HEK293T (cell line): ENCODE measurements at regions not wholly inside any gene's neighbourhood (a gene's known extent, or its start where the extent isn't known, plus 50 kb on each side); places are given as distances from the start of the nearest gene placed in this dataset.
"Not testable (repeated sequence)": the region's sequence is repeated elsewhere in the genome, so short reads cannot be mapped to it uniquely, and the experiment has no call there.

Source experiments
- CTCF ChIA-PET: fragments of 350-600 bp; formaldehyde crosslinking; extraction: SDS; loops from one replicate; lab custom pipeline; 2021; ENCODE audit warnings: antibody characterized with exemption, inconsistent platforms; lab: Yijun Ruan, JAX
- POLR2A ChIA-PET: fragments of 350-600 bp; formaldehyde crosslinking; extraction: SDS; loops from one replicate; lab custom pipeline; 2020; ENCODE audit warnings: antibody characterized with exemption, inconsistent platforms; lab: Yijun Ruan, JAX
- DNase-seq: peaks from one replicate; pipeline ENCODE4 v3.0.0; 2012; ENCODE audit warnings: mixed read lengths; ENCODE audit errors: extremely low spot score
- ARNT ChIP-seq: fragments of 450-650 bp; IDR thresholded peaks from 2 replicates; pipeline ENCODE4 v1.6.1; 2017; ENCODE audit warnings: mild to moderate bottlenecking
- BHLHE40 ChIP-seq: fragments of 450-650 bp; IDR thresholded peaks from 2 replicates; pipeline ENCODE4 v1.6.1; 2016; ENCODE audit warnings: mild to moderate bottlenecking, moderate library complexity, borderline replicate concordance
- CTBP1 ChIP-seq: fragments of 450-650 bp; IDR thresholded peaks from 2 replicates; pipeline ENCODE4 v1.6.1; 2016; ENCODE audit warnings: borderline replicate concordance
- ELF4 ChIP-seq: fragments of 450-650 bp; IDR thresholded peaks from 2 replicates; pipeline ENCODE4 v1.6.1; 2017; ENCODE audit warnings: antibody characterized with exemption
- FOXA1 ChIP-seq: fragments of 450-650 bp; IDR thresholded peaks from 2 replicates; pipeline ENCODE4 v1.6.1; 2016; ENCODE audit warnings: mild to moderate bottlenecking
- FOXK2 ChIP-seq: fragments of 450-650 bp; IDR thresholded peaks from 2 replicates; pipeline ENCODE4 v1.6.1; 2016; ENCODE audit warnings: mild to moderate bottlenecking
- FOXM1 ChIP-seq: fragments of 450-650 bp; IDR thresholded peaks from 2 replicates; pipeline ENCODE4 v1.6.1; 2017; ENCODE audit warnings: mild to moderate bottlenecking, borderline replicate concordance
- HDGF ChIP-seq: fragments of 450-650 bp; IDR thresholded peaks from 2 replicates; pipeline ENCODE4 v1.6.1; 2017; ENCODE audit warnings: antibody characterized with exemption, borderline replicate concordance
- L3MBTL2 ChIP-seq: fragments of 450-650 bp; conservative IDR thresholded peaks from 2 replicates; pipeline ENCODE4 v1.6.1; 2016; ENCODE audit warnings: mild to moderate bottlenecking
- LEF1 ChIP-seq: fragments of 450-650 bp; IDR thresholded peaks from 2 replicates; pipeline ENCODE4 v1.6.1; 2017; ENCODE audit warnings: mild to moderate bottlenecking, borderline replicate concordance
- NFRKB ChIP-seq: fragments of 450-650 bp; IDR thresholded peaks from 2 replicates; pipeline ENCODE4 v1.6.1; 2016; ENCODE audit warnings: mild to moderate bottlenecking, moderate library complexity
- SUZ12 ChIP-seq: fragments of 450-650 bp; IDR thresholded peaks from 2 replicates; pipeline ENCODE4 v1.6.1; 2016; ENCODE audit warnings: mild to moderate bottlenecking
- TARDBP ChIP-seq: fragments of 450-650 bp; IDR thresholded peaks from 2 replicates; pipeline ENCODE4 v1.6.1; 2016
- ZNF384 ChIP-seq: fragments of 450-650 bp; IDR thresholded peaks from 2 replicates; pipeline ENCODE4 v1.6.1; 2016
- TF ChIP-seq, protein P1 (sequence below): fragments of 450-650 bp; IDR thresholded peaks from 2 replicates; pipeline ENCODE4 v1.6.1; 2016

DNA sequence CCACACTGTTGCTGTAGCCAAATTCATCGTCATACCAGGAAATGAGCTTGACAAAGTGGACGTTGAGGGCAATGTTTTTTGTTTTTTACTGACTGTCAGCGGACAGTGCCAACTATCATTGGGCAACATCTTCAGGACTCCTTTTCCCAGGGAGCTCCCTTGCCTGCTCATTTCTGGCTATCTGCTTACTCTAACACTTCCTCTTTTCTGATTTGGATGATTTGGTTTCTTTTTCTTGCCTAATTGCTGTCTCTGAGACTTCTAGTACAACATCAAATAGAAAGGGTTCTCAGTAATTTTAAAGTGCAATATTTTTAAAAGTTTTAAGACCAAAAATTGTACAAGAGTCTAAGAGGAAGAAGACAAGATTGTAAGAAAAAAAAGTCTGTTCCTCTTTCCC, 92.0 kb upstream of the KLHL4 start:
- CTCF ChIA-PET, result no interaction called here
- no peak for TF ChIP-seq L3MBTL2
- TF ChIP-seq HDGF, result no peak
- TF ChIP-seq, protein P1, sequence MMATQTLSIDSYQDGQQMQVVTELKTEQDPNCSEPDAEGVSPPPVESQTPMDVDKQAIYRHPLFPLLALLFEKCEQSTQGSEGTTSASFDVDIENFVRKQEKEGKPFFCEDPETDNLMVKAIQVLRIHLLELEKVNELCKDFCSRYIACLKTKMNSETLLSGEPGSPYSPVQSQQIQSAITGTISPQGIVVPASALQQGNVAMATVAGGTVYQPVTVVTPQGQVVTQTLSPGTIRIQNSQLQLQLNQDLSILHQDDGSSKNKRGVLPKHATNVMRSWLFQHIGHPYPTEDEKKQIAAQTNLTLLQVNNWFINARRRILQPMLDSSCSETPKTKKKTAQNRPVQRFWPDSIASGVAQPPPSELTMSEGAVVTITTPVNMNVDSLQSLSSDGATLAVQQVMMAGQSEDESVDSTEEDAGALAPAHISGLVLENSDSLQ, result no peak
- TF ChIP-seq LEF1, result no peak
- no peak for TF ChIP-seq FOXK2
- TF ChIP-seq ZNF384, result no peak
- TF ChIP-seq FOXM1, result no peak
- TF ChIP-seq CTBP1, result no peak
- TF ChIP-seq ARNT, result no peak
- no peak for TF ChIP-seq SUZ12
- no peak for TF ChIP-seq FOXA1
- TF ChIP-seq TARDBP, result no peak
- no peak for TF ChIP-seq ELF4
- no peak for TF ChIP-seq BHLHE40
- no peak for TF ChIP-seq NFRKB
- no peak for DNase-seq
- POLR2A ChIA-PET, result no interaction called here

DNA sequence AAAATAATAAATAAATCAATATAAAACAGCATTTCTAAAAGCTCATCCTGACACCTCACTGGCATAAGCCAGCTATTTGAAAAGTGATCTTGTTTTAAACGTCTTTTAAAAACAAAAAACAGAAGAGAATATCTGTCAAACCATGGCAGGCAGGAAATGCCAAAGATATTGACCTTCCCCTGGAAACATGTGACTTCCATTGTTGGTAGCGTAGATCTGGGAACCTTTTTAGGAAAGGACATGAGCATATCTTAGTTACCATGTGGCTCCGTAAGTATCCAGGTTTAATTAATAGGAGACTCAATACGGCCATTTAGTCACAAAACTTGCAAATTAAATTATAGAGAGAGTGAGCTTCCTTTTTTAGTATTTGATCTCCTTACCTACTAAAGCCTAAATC, 83.0 kb upstream of the KLHL4 start:
- no peak for TF ChIP-seq FOXM1
- no peak for TF ChIP-seq L3MBTL2
- no peak for TF ChIP-seq ARNT
- no peak for TF ChIP-seq ZNF384
- no peak for DNase-seq
- CTCF ChIA-PET, result no interaction called here
- POLR2A ChIA-PET, result no interaction called here

DNA sequence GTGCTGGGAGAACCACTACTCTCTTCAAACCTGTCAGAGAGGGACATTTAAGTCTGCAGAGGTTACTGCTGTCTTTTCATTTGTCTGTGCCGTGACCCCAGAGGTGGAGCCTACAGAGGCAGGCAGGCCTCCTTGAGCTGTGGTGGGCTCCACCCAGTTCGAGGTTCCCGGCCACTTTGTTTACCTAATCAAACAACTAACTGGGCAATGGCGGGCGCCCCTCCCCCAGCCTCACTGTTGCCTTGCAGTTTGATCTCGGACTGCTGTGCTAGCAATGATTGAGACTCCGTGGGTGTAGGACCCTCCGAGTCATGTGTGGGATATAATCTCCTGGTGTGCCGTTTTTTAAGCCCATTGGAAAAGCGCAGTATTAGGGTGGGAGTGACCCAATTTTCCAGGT, 69.0 kb upstream of the KLHL4 start:
- DNase-seq, CTCF ChIA-PET, POLR2A ChIA-PET: not testable (repeated sequence)

DNA sequence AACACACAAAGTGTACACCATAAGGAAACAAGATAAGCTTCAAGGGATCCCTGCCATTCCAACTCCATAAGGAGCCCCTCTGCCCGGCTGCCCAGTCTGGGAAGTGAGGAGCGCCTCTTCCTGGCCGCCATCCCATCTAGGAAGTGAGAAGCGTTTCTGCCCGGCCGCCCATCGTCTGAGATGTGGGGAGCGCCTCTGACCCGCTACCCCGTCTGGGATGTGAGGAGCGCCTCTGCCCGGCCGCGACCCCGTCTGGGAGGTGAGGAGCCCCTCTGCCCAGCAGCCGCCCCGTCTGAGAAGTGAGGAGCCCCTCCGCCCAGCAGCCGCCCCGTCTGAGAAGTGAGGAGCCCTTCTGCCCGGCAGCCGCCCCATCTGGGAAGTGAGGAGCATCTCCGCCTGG, 51.8 kb upstream of the KLHL4 start:
- POLR2A ChIA-PET, CTCF ChIA-PET, DNase-seq: not testable (repeated sequence)
